Liver (tissue), 8 donors: ENCODE measurements at regions not wholly inside any gene's neighbourhood (a gene's known extent, or its start where the extent isn't known, plus 50 kb on each side); places are given as distances from the start of the nearest gene placed in this dataset.

Experiments used
- DNase-seq: peaks from one replicate; pipeline ENCODE4 v3.0.0-alpha.2; 2017; ENCODE audit warnings: low spot score
- H3K27ac ChIP-seq, 2 donors: one replicate each; pipeline ENCODE4 v1.7.0; 2013; ENCODE audit warnings: inconsistent platforms in 2 of 2, low read length in 2 of 2, control low read depth in 1 of 2, low read depth in 1 of 2, mild to moderate bottlenecking in 1 of 2
- H3K27me3 ChIP-seq, 4 donors: one replicate each; pipeline versions ENCODE4 v1.6.1 to v1.7.0; 2013; ENCODE audit warnings: low read length in 3 of 4, inconsistent platforms in 1 of 4, mild to moderate bottlenecking in 1 of 4, moderate library complexity in 1 of 4; ENCODE audit not compliant: control insufficient read depth in 4 of 4, insufficient read depth in 4 of 4
- H3K36me3 ChIP-seq, 4 donors: one replicate each; pipeline versions ENCODE4 v1.6.1 to v1.7.0; 2013; ENCODE audit warnings: low read length in 3 of 4, mild to moderate bottlenecking in 3 of 4, low read depth in 1 of 4, moderate library complexity in 1 of 4; ENCODE audit not compliant: control insufficient read depth in 4 of 4, insufficient read depth in 3 of 4
- H3K4me1 ChIP-seq, 4 donors: one replicate each; pipeline versions ENCODE4 v1.6.1 to v1.7.0; 2013; ENCODE audit warnings: low read length in 3 of 4, mild to moderate bottlenecking in 3 of 4, moderate library complexity in 1 of 4; ENCODE audit not compliant: control insufficient read depth in 4 of 4, insufficient read depth in 4 of 4
- H3K4me3 ChIP-seq, 3 donors: one replicate each; pipeline versions ENCODE4 v1.6.1 to v1.7.0; 2013; ENCODE audit warnings: low read length in 3 of 3, control low read depth in 1 of 3, low read depth in 1 of 3, mild to moderate bottlenecking in 1 of 3
- H3K9ac ChIP-seq, 2 donors: one replicate each; pipeline ENCODE4 v1.7.0; 2013; ENCODE audit warnings: low read length in 2 of 2, mild to moderate bottlenecking in 2 of 2, moderate library complexity in 2 of 2, control low read depth in 1 of 2, low read depth in 1 of 2
- H3K9me3 ChIP-seq, 4 donors: one replicate each; pipeline versions ENCODE4 v1.6.1 to v1.7.0; 2013; ENCODE audit warnings: low read length in 3 of 4; ENCODE audit not compliant: control insufficient read depth in 4 of 4
- ATF3 ChIP-seq: IDR thresholded peaks from 2 replicates; pipeline ENCODE4 v1.6.1; 2016; ENCODE audit warnings: antibody characterized with exemption
- CTCF ChIP-seq: fragments of 150-350 bp; IDR thresholded peaks from 2 replicates; pipeline ENCODE4 v1.5.1; 2017; ENCODE audit warnings: improper control_type of control experiment, low read depth, low read length; ENCODE audit not compliant: missing input control
- EGR1 ChIP-seq, 2 donors: IDR thresholded peaks; 2 replicates each; pipeline ENCODE4 v1.6.1; 2016 to 2018; ENCODE audit warnings: antibody characterized with exemption in 2 of 2, low read depth in 2 of 2
- FOXA1 ChIP-seq: IDR thresholded peaks from 2 replicates; pipeline ENCODE4 v1.6.1; 2016; ENCODE audit warnings: antibody characterized with exemption
- GABPA ChIP-seq, 2 donors: IDR thresholded peaks in 1 of 2; conservative IDR thresholded peaks in 1 of 2; 2 replicates each; pipeline ENCODE4 v1.6.1; 2016; ENCODE audit warnings: antibody characterized with exemption in 2 of 2, mild to moderate bottlenecking in 1 of 2, moderate library complexity in 1 of 2
- HNF4A ChIP-seq, 2 donors: conservative IDR thresholded peaks; 2 replicates each; pipeline ENCODE4 v1.6.1; 2016; ENCODE audit warnings: antibody characterized with exemption in 2 of 2, mild to moderate bottlenecking in 2 of 2
- HNF4G ChIP-seq: IDR thresholded peaks from 2 replicates; pipeline ENCODE4 v1.6.1; 2016; ENCODE audit warnings: antibody characterized with exemption
- JUND ChIP-seq, 2 donors: IDR thresholded peaks; 2 replicates each; pipeline ENCODE4 v1.6.1; 2016; ENCODE audit warnings: antibody characterized with exemption in 2 of 2
- MAX ChIP-seq: IDR thresholded peaks from 2 replicates; pipeline ENCODE4 v1.6.1; 2016; ENCODE audit warnings: antibody characterized with exemption
- NR2F2 ChIP-seq: IDR thresholded peaks from 2 replicates; pipeline ENCODE4 v1.6.1; 2016; ENCODE audit warnings: antibody characterized with exemption
- REST ChIP-seq: IDR thresholded peaks from 2 replicates; pipeline ENCODE4 v1.6.1; 2016; ENCODE audit warnings: antibody characterized with exemption, mild to moderate bottlenecking
- RXRA ChIP-seq, 2 donors: IDR thresholded peaks; 2 replicates each; pipeline ENCODE4 v1.6.1; 2017 to 2018; ENCODE audit warnings: antibody characterized with exemption in 2 of 2, mild to moderate bottlenecking in 1 of 2
- SP1 ChIP-seq: IDR thresholded peaks from 2 replicates; pipeline ENCODE4 v1.6.1; 2018; ENCODE audit warnings: antibody characterized with exemption, mild to moderate bottlenecking
- TAF1 ChIP-seq: conservative IDR thresholded peaks from 2 replicates; pipeline ENCODE4 v1.6.1; 2016; ENCODE audit warnings: antibody characterized with exemption, mild to moderate bottlenecking
- YY1 ChIP-seq: IDR thresholded peaks from 2 replicates; pipeline ENCODE4 v1.6.1; 2016; ENCODE audit warnings: antibody characterized with exemption, mild to moderate bottlenecking
- WGBS: extraction: QIAGEN DNeasy Blood & Tissue Kit; methylation state at CpG from one replicate; pipeline ENCODE4 v1.1.7; 2013; 5-methylcytosine and 5-hydroxymethylcytosine counted together
- TF ChIP-seq, protein P1 (sequence below): IDR thresholded peaks from 2 replicates; pipeline ENCODE4 v1.6.1; 2016; ENCODE audit warnings: antibody characterized with exemption
- donor health status: healthy.
- donor health status: healthy.
- donor health status: healthy.
- donor health status: healthy.
- donor health status: healthy.

DNA sequence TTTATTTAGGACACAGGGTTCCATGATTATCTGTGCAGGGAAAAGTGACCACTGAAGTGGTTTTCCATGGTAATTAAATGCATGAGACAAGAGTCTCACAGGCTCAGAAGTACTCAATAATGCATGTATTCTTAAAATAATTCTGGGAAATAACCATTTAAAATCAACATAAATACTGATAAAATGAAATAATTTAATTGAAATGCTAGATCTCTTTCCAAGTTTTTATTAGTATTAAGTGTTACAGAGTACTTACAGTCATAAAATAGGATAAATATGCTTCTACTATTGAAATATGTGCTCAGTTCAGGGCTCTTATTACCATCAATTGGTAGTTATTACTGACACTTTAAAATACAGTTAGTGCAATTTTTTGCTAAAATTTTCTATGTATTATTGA is 916.0 kb upstream of the GJE1 start (continued):
- TF ChIP-seq, protein P1, sequence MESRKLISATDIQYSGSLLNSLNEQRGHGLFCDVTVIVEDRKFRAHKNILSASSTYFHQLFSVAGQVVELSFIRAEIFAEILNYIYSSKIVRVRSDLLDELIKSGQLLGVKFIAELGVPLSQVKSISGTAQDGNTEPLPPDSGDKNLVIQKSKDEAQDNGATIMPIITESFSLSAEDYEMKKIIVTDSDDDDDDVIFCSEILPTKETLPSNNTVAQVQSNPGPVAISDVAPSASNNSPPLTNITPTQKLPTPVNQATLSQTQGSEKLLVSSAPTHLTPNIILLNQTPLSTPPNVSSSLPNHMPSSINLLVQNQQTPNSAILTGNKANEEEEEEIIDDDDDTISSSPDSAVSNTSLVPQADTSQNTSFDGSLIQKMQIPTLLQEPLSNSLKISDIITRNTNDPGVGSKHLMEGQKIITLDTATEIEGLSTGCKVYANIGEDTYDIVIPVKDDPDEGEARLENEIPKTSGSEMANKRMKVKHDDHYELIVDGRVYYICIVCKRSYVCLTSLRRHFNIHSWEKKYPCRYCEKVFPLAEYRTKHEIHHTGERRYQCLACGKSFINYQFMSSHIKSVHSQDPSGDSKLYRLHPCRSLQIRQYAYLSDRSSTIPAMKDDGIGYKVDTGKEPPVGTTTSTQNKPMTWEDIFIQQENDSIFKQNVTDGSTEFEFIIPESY = no peak
- TF ChIP-seq JUND (IDR thresholded peaks at IDR 0.05) (no peak), SP1 (no peak), MAX (no peak), GABPA (IDR thresholded peaks at IDR 0.05 in 1 of 2, conservative IDR thresholded peaks at IDR 0.05 in 1 of 2) (no peak)

DNA sequence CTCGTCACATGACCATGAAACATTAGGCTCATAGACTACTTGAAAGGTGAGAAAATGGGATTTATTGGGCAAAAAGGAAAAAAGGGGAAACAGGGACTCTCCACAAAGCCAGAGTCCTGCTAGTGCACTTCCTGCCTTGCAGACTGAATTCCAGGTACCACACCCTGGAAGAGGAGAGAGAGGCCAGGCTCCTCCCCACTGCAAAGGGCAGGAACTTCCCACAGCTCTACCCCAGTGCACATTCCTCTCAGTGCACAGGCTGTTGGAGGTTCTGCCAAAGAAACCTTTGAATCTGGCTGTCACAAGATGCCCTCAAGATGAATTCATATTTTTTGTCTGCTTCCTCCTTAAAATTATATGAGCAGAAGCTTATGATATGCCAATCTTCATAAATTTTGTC is 920.4 kb upstream of the GJE1 start:
- TF ChIP-seq YY1 (no peak), HNF4A (conservative IDR thresholded peaks at IDR 0.05) (no peak), CTCF (no peak), HNF4G (no peak), RXRA (IDR thresholded peaks at IDR 0.05) (no peak), JUND (IDR thresholded peaks at IDR 0.05) (no peak), REST (no peak), NR2F2 (no peak), FOXA1 (no peak), SP1 (no peak)
- no peaks in the 10 kb centered on the region for H3K4me1 ChIP-seq
- H3K9ac ChIP-seq = no peak overlapping the region
- no peaks in the 10 kb centered on the region for H3K36me3 ChIP-seq
- no peak overlapping the region for H3K4me3 ChIP-seq
- 46% methylated on average over 1 of the region's 1 CpG for WGBS
- no peaks in the 10 kb centered on the region for H3K9me3 ChIP-seq
- no peak for DNase-seq
- no peak overlapping the region for H3K27ac ChIP-seq
- no peaks in the 10 kb centered on the region for H3K27me3 ChIP-seq

- Histone ChIP-seq H3K36me3 (no peaks in the 10 kb centered on the region), H3K9me3 (no peaks in the 10 kb centered on the region), H3K4me3 (no peak overlapping the region), H3K27ac (no peak overlapping the region), H3K4me1 (no peaks in the 10 kb centered on the region), H3K9ac (no peak overlapping the region), H3K27me3 (no peaks in the 10 kb centered on the region)
- WGBS = 62% methylated on average over 3 of the region's 3 CpGs
- DNase-seq = no peak
- TF ChIP-seq CTCF = no peak
- no peak for TF ChIP-seq TAF1
- no peak for TF ChIP-seq ATF3
- TF ChIP-seq SP1 = no peak
- TF ChIP-seq YY1 = no peak
- TF ChIP-seq NR2F2 = no peak
- TF ChIP-seq GABPA (IDR thresholded peaks at IDR 0.05 in 1 of 2, conservative IDR thresholded peaks at IDR 0.05 in 1 of 2) = no peak
- no peak for TF ChIP-seq EGR1 (IDR thresholded peaks at IDR 0.05; ENCODE audit: low read depth in 2 of 2)
- TF ChIP-seq FOXA1 = no peak
- no peak for TF ChIP-seq JUND (IDR thresholded peaks at IDR 0.05)
- TF ChIP-seq, protein P1 = no peak
Measured at GRCh38 chr6:141211845-141212244, 920.9 kb upstream of the GJE1 start.
